SK-N-SH (cell line): ENCODE measurements at regions not wholly inside any gene's neighbourhood (a gene's known extent, or its start where the extent isn't known, plus 50 kb on each side); places are given as distances from the start of the nearest gene placed in this dataset.

ENCODE experiments used
- CTCF ChIA-PET: fragments of 300-600, 350-600 bp; formaldehyde crosslinking; extraction: SDS; loops from one replicate; lab custom pipeline; 2021; lab: Yijun Ruan, JAX
- POLR2A ChIA-PET: fragments of 350-600 bp; sonication (Branson Sonifier 250); formaldehyde crosslinking; extraction: SDS; loops from one replicate; lab custom pipeline; 2020; ENCODE audit warnings: antibody characterized with exemption, inconsistent platforms; lab: Yijun Ruan, JAX
- DNase-seq: peaks from one replicate; pipeline ENCODE4 v3.0.0; 2012
- H2AFZ ChIP-seq: fragments of 200-600 bp; sonication (generic); 2 replicates; pipeline ENCODE4 v1.8.1; 2016; ENCODE audit warnings: antibody characterized with exemption, mild to moderate bottlenecking, low read depth
- H3F3A ChIP-seq: fragments of 200-600 bp; sonication (generic); replicated peaks from 2 replicates; pipeline ENCODE3; 2016; ENCODE audit warnings: antibody characterized with exemption, mild to moderate bottlenecking; ENCODE audit not compliant: insufficient read depth
- H3K27ac ChIP-seq, 2 experiments: fragments of 200-500 bp in 1 of 2; fragments of 200-600 bp in 1 of 2; sonication (Bioruptor generic) in 1 of 2; sonication (generic), shearing (Covaris generic) in 1 of 2; 2 replicates each; pipeline versions ENCODE4 v1.5.1 to v1.6.1; 2014 to 2016; ENCODE audit warnings: low read depth in 2 of 2, inconsistent platforms in 1 of 2, low read length in 1 of 2, mild to moderate bottlenecking in 1 of 2, mixed read lengths in 1 of 2
- H3K27me3 ChIP-seq: fragments of 200-600 bp; sonication (generic), shearing (Covaris generic); 2 replicates; pipeline ENCODE4 v1.6.1; 2016; ENCODE audit warnings: mixed run types; ENCODE audit not compliant: insufficient read depth
- H3K36me3 ChIP-seq, 2 experiments: fragments of 200-500 bp in 1 of 2; fragments of 200-600 bp in 1 of 2; sonication (Bioruptor generic) in 1 of 2; sonication (generic) in 1 of 2; replicated peaks in 1 of 2; 2 replicates each; pipeline versions ENCODE3 to v1.5.1; 2014 to 2016; ENCODE audit warnings: low read length in 1 of 2, mild to moderate bottlenecking in 1 of 2; ENCODE audit not compliant: insufficient read depth in 2 of 2, control insufficient read depth in 1 of 2
- H3K4me1 ChIP-seq, 2 experiments: fragments of 200-500 bp in 1 of 2; fragments of 200-600 bp in 1 of 2; sonication (Bioruptor generic) in 1 of 2; sonication (generic), shearing (Covaris generic) in 1 of 2; 2 replicates each; pipeline versions ENCODE4 v1.5.1 to v1.6.1; 2014 to 2016; ENCODE audit warnings: low read depth in 1 of 2, low read length in 1 of 2, mixed run types in 1 of 2; ENCODE audit not compliant: insufficient read depth in 2 of 2, control insufficient read depth in 1 of 2
- H3K4me2 ChIP-seq: fragments of 200-600 bp; sonication (generic), shearing (Covaris generic); 2 replicates; pipeline ENCODE4 v1.6.1; 2017; ENCODE audit warnings: mixed run types
- H3K4me3 ChIP-seq, 2 experiments: fragments of 200-500 bp in 1 of 2; fragments of 200-600 bp in 1 of 2; sonication (Bioruptor generic) in 1 of 2; sonication (generic), shearing (Covaris generic) in 1 of 2; 2 replicates each; pipeline versions ENCODE4 v1.5.1 to v1.8.1; 2014 to 2016; ENCODE audit warnings: low read depth in 2 of 2, inconsistent platforms in 1 of 2, low read length in 1 of 2, mild to moderate bottlenecking in 1 of 2, mixed read lengths in 1 of 2, moderate library complexity in 1 of 2
- H3K79me2 ChIP-seq: fragments of 200-600 bp; sonication (generic); 2 replicates; pipeline ENCODE4 v1.8.1; 2017; ENCODE audit warnings: mild to moderate bottlenecking; ENCODE audit not compliant: insufficient read depth
- H3K9ac ChIP-seq: fragments of 200-600 bp; sonication (generic); 2 replicates; pipeline ENCODE4 v1.6.1; 2017; ENCODE audit warnings: mixed run types
- H3K9me2 ChIP-seq: fragments of 200-600 bp; sonication (generic); 2 replicates; pipeline ENCODE4 v1.6.1; 2017; ENCODE audit warnings: mixed run types
- H3K9me3 ChIP-seq: fragments of 200-600 bp; sonication (generic); 2 replicates; pipeline ENCODE4 v1.6.1; 2017; ENCODE audit warnings: mixed run types, mild to moderate bottlenecking, moderate library complexity
- H4K20me1 ChIP-seq: fragments of 200-600 bp; sonication (generic); 2 replicates; pipeline ENCODE4 v1.6.1; 2017; ENCODE audit warnings: mild to moderate bottlenecking, mixed run types; ENCODE audit not compliant: insufficient read depth
- CTCF ChIP-seq: fragments of 200-600 bp; sonication (generic); IDR thresholded peaks from 2 replicates; pipeline ENCODE4 v1.6.1; 2017; ENCODE audit warnings: antibody characterized with exemption, mild to moderate bottlenecking, moderate library complexity
- FOXJ3 ChIP-seq: sonication (generic); formaldehyde crosslinking; IDR thresholded peaks from 2 replicates; pipeline ENCODE4 v1.5.1; 2020; ENCODE audit warnings: mild to moderate bottlenecking, missing genetic modification reagents
- FOXM1 ChIP-seq: IDR thresholded peaks from 2 replicates; pipeline ENCODE4 v1.4.0; 2012; ENCODE audit warnings: low read depth, mild to moderate bottlenecking
- GATA2 ChIP-seq: sonication (generic); formaldehyde crosslinking; IDR thresholded peaks from 2 replicates; pipeline ENCODE4 v1.5.0; 2020; ENCODE audit warnings: mild to moderate bottlenecking, missing genetic modification reagents
- JUND ChIP-seq: IDR thresholded peaks from 2 replicates; pipeline ENCODE4 v1.4.0; 2012
- MAX ChIP-seq: IDR thresholded peaks from 2 replicates; pipeline ENCODE4 v1.4.0; 2012; ENCODE audit warnings: low read depth
- MEF2A ChIP-seq: IDR thresholded peaks from 2 replicates; pipeline ENCODE4 v1.4.0; 2012; ENCODE audit warnings: low read depth, borderline replicate concordance
- MXI1 ChIP-seq: IDR thresholded peaks from 2 replicates; pipeline ENCODE4 v1.6.1; 2012; ENCODE audit warnings: mild to moderate bottlenecking, low read depth, low read length, improper control_type of control experiment
- NFIC ChIP-seq: IDR thresholded peaks from 2 replicates; pipeline ENCODE4 v1.4.0; 2012; ENCODE audit warnings: borderline replicate concordance
- POLR2AphosphoS5 ChIP-seq: IDR thresholded peaks from 2 replicates; pipeline ENCODE4 v1.6.1; 2012; ENCODE audit warnings: low read depth, low read length
- RAD21 ChIP-seq: IDR thresholded peaks from 2 replicates; pipeline ENCODE4 v1.6.1; 2012; ENCODE audit warnings: mild to moderate bottlenecking, low read length
- RFX5 ChIP-seq: IDR thresholded peaks from 2 replicates; pipeline ENCODE4 v1.6.1; 2012; ENCODE audit warnings: mild to moderate bottlenecking, improper control_type of control experiment, low read length
- RXRA ChIP-seq: IDR thresholded peaks from 2 replicates; pipeline ENCODE4 v1.4.0; 2012; ENCODE audit warnings: low read depth, mild to moderate bottlenecking, borderline replicate concordance
- SMC3 ChIP-seq: IDR thresholded peaks from 2 replicates; pipeline ENCODE4 v1.6.1; 2012; ENCODE audit warnings: low read depth, low read length, improper control_type of control experiment
- TEAD4 ChIP-seq: IDR thresholded peaks from 2 replicates; pipeline ENCODE4 v1.4.0; 2012; ENCODE audit warnings: mild to moderate bottlenecking, borderline replicate concordance; ENCODE audit not compliant: insufficient read depth
- USF2 ChIP-seq: fragments of 150-350 bp; IDR thresholded peaks from 2 replicates; pipeline ENCODE4 v1.6.1; 2017; ENCODE audit warnings: antibody characterized with exemption, low read length, low read depth, borderline replicate concordance
- ZBTB33 ChIP-seq: IDR thresholded peaks from 2 replicates; pipeline ENCODE4 v1.4.0; 2012; ENCODE audit warnings: low read depth, borderline replicate concordance
- WGBS: methylation state at CpG from one replicate; pipeline ENCODE4 v1.1.6; 2017; ENCODE audit warnings: low lambda C conversion rate; 5-methylcytosine and 5-hydroxymethylcytosine counted together
- TF ChIP-seq, protein P1 (sequence below): IDR thresholded peaks from 2 replicates; pipeline ENCODE4; 2012

GRCh38 chr3:102570511-102570910 is 135.7 kb downstream of the ZPLD1 start:
- no peaks in the 10 kb centered on the region for H3K9me3 ChIP-seq
- H4K20me1 ChIP-seq: no peaks in the 10 kb centered on the region
- no peak overlapping the region for H3K27ac ChIP-seq
- H3K27me3 ChIP-seq: no peaks in the 10 kb centered on the region
- H3K4me2 ChIP-seq: no peak overlapping the region
- H3K9me2 ChIP-seq: no peaks in the 10 kb centered on the region
- no peaks in the 10 kb centered on the region for H3K36me3 ChIP-seq
- POLR2A ChIA-PET: no interaction called here
- TF ChIP-seq NFIC (no peak), FOXJ3 (no peak)
- H3K79me2 ChIP-seq: no peaks in the 10 kb centered on the region
- CTCF ChIA-PET: no interaction called here
- no peak for DNase-seq
- no peak overlapping the region for H2AFZ ChIP-seq
- H3K4me3 ChIP-seq: no peak overlapping the region
- H3F3A ChIP-seq: no peaks in the 10 kb centered on the region
- no peaks in the 10 kb centered on the region for H3K4me1 ChIP-seq
- 36% methylated on average over 2 of the region's 2 CpGs for WGBS
- no peak overlapping the region for H3K9ac ChIP-seq

DNA sequence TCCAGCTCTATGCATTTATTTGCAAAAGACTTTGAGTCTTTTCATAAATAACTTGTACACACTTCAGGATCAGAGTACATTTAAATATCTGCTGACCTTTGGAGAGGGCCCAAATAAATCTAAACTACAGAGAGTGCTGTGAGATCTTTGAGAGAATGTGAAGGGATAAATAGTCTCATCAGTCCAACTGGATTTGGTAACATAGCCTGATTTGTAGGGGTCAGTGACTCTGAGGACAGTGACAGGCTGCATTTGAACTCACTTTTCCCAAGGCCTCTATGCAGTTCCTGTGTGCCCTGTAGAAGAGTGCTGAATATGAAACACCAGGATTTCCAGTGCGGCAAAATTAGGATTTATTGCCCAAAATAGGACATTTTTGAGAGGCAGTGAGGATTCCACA is 136.2 kb downstream of the ZPLD1 start:
- no peak overlapping the region for H3K9ac ChIP-seq
- no peaks in the 10 kb centered on the region for H3K27me3 ChIP-seq
- 30% methylated on average over 1 of the region's 1 CpG for WGBS
- TF ChIP-seq JUND: no peak
- no peak for TF ChIP-seq SMC3
- no peak for TF ChIP-seq FOXM1
- no peak for TF ChIP-seq GATA2
- no peak for TF ChIP-seq CTCF
- no peak for TF ChIP-seq RFX5
- no peak for TF ChIP-seq MXI1
- no peak for TF ChIP-seq TEAD4
- no peaks in the 10 kb centered on the region for H3K9me3 ChIP-seq
- H3K4me2 ChIP-seq: no peak overlapping the region
- no peaks in the 10 kb centered on the region for H3K9me2 ChIP-seq
- no peaks in the 10 kb centered on the region for H4K20me1 ChIP-seq
- no peaks in the 10 kb centered on the region for H3K4me1 ChIP-seq
- no peak overlapping the region for H3K4me3 ChIP-seq
- no peak for DNase-seq
- no peak overlapping the region for H3K27ac ChIP-seq
- no peaks in the 10 kb centered on the region for H3K36me3 ChIP-seq
- H3K79me2 ChIP-seq: no peaks in the 10 kb centered on the region
- H3F3A ChIP-seq: no peaks in the 10 kb centered on the region
- ChIA-PET CTCF (no interaction called here), POLR2A (no interaction called here)
- H2AFZ ChIP-seq: no peak overlapping the region

DNA sequence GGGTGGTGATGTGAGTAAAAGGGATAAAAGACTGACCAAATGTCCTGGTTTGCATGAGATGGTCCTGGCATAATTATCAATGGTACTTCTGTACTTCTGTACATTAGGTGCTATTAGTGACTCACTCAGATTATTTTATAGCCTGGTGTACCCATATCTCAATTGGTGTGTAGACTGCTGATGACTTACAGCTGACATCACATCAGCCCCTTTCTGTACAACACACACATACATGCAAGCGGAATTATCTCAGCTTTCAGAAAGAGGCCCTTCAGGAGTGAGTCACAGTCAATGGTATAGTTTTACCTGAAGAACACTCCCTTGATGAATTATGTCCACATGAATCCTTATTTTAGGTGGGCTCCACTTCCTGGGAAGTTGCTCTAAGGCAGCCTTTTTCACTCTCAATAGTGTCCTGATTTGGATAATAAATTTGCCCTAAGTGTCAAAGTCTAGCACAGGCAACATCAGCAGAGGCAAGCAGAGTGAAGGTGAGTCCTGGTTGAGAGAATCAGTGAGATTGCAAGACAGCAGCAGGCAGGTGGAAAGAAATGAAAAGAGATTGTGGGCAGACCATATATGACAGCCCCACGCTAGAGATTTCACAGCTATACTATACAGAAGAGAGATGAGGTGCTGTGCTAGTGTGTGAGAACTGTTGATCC is 137.0 kb downstream of the ZPLD1 start:
- Histone ChIP-seq H3K4me3 (no peak overlapping the region), H3K4me2 (no peak overlapping the region), H3K79me2 (no peaks in the 10 kb centered on the region), H4K20me1 (no peaks in the 10 kb centered on the region), H3K9me3 (no peaks in the 10 kb centered on the region), H3K27me3 (no peaks in the 10 kb centered on the region), H2AFZ (no peak overlapping the region), H3K4me1 (no peaks in the 10 kb centered on the region), H3F3A (no peaks in the 10 kb centered on the region), H3K9ac (no peak overlapping the region), H3K9me2 (no peaks in the 10 kb centered on the region), H3K36me3 (no peaks in the 10 kb centered on the region), H3K27ac (no peak overlapping the region)
- WGBS: 55% methylated on average over 2 of the region's 2 CpGs
- CTCF ChIA-PET: no interaction called here
- DNase-seq: no peak
- POLR2A ChIA-PET: no interaction called here
- no peak for TF ChIP-seq MAX
- TF ChIP-seq RAD21: no peak
- TF ChIP-seq RXRA: no peak
- TF ChIP-seq USF2: no peak
- no peak for TF ChIP-seq JUND
- no peak for TF ChIP-seq FOXM1
- no peak for TF ChIP-seq ZBTB33
- no peak for TF ChIP-seq MEF2A
- no peak for TF ChIP-seq NFIC
- TF ChIP-seq, protein P1, sequence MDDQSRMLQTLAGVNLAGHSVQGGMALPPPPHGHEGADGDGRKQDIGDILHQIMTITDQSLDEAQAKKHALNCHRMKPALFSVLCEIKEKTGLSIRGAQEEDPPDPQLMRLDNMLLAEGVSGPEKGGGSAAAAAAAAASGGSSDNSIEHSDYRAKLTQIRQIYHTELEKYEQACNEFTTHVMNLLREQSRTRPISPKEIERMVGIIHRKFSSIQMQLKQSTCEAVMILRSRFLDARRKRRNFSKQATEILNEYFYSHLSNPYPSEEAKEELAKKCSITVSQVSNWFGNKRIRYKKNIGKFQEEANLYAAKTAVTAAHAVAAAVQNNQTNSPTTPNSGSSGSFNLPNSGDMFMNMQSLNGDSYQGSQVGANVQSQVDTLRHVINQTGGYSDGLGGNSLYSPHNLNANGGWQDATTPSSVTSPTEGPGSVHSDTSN: no peak
- TF ChIP-seq POLR2AphosphoS5: no peak
